GM21367 (cell line): ENCODE measurements at regions not wholly inside any gene's neighbourhood (a gene's known extent, or its start where the extent isn't known, plus 50 kb on each side); places are given as distances from the start of the nearest gene placed in this dataset.

Experiments used
- ATAC-seq: cut with Tn5 transposase; IDR thresholded peaks from one replicate; pipeline ENCODE4 v1.9.1; 2021; ENCODE audit not compliant: unreplicated experiment

- ATAC-seq = no peak
These were observed 362.0 kb downstream of the SOX11 start for GRCh38 chr2:6054161-6054671.

- ATAC-seq = no peak
These were observed 368.9 kb downstream of the SOX11 start for GRCh38 chr2:6060992-6061663.

- ATAC-seq = no peak
These were observed 372.6 kb downstream of the SOX11 start for GRCh38 chr2:6064757-6065156.

- ATAC-seq = no peak
These were observed 373.5 kb downstream of the SOX11 start for GRCh38 chr2:6065703-6066102.

- no peak for ATAC-seq
These were observed 374.9 kb downstream of the SOX11 start for GRCh38 chr2:6067089-6067488.

DNA sequence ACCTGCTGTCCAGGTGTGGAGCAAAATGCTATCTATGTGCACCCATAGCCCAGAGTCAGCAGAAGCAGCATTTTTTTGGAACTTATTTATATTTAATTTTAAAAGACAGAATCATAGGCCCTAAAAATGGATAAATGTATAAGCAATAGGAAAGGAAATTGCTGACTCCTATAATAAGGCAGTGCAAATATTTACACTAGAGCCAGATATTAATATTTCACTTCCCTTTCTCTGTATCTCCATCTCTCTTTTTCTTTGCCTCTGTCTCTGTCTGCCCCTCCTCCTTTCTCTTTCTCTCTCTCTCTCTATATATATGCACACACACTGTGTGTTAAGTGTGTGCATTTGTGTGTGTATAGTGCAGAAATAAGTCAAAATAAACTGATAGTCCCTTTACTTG lies 375.6 kb downstream of the SOX11 start:
- ATAC-seq = no peak

DNA sequence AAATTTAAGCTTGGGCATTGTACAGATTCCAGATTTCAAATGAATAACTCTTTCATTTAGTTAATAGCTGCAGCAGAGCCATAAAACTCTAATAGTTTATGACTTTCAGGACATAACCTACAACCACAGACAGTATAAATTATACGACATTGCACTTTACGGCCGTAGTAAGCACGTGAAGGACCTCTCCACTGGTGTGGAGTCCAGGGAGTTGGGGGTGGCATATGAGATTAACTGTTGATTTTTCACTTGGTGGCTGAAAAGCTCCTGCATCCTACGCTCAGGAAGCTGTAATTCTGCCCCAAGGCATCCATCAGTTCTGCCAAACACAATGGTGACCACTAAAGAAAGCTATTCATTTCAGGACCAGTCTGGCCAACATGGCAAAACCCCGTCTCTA lies 376.2 kb downstream of the SOX11 start:
- ATAC-seq = no peak

DNA sequence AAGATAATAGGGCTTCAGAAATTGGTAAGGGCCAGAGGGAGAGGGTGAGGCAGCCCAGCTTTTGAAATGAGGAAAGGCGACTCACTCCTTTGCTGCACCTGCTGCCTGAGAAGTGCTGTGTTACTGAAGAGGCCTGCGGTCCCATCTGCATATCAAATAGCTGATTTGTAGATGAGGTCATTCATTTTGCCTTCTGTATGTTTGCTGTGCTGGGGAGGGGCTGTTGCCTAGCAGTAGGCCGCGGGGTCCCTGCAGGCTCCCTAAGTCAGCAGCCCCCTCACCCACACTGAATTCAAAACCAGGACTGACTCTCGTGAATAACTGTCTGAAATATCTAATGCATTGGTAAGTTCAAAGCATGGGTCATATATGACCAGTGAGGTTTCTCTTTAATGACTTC lies 377.2 kb downstream of the SOX11 start:
- ATAC-seq = no peak

- no peak for ATAC-seq
These were observed 379.3 kb downstream of the SOX11 start for GRCh38 chr2:6071519-6071918.

GRCh38 chr2:6072276-6072675 lies 380.1 kb downstream of the SOX11 start:
- ATAC-seq = no peak

DNA sequence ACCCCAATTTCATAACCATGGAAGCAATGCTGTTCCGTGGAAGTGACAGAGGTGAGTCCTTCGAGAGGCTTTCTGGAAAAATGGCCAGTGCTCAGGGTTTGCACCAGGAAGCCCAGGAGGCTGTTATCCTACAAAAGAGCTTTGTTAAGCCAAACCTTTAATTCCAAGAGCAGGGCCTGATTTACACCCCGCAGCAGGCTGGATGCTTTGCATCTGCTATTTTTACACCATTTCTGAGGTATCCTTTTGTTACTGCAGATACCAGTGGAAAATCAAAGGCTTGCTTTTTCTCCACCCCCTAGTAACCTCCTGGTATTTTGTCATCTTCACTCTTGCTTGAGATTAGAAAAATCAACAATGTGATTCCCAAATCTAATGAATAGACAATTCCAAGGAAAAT lies 380.6 kb downstream of the SOX11 start:
- ATAC-seq = no peak

DNA sequence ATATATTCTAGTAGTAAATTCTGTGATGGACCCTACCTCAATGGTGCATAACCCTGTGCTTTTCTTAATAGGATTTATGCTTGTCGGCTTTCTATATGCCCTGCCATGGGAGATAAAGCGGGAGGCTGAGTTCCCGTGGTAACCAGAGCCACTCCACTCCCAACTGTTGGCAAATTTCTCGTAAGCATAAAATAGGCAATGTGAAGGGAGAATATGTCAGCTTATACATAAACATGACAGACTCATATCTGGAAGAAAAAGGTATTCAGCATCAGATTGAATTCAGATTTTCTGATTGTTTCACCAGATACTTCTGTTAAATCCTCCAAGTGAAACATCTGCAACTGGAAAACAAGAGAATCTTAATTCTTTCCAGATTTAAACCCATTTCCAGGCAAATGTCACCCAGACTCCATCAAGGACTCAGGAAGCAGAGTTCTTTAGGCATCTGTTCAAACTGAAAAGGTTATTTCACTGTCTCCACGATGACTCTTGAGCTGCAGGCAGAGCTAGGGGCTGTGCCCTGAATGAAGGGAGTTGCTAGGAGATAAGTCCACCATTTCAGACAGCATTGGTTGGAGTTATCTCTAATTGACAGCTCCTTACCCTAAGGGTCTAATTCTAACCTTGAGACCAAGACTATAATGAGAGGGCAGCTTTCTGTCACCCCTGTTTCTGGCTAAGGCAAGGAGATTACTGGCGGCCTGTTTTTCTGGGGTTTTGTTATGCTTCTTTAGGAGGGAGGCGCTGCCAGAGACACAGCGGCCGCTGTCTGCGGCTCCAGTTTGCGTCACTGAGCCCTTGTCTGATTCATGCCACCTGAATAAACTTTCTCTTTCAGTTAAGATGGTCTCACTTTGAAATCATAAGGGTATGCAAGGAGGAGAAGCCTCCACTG lies 381.3 kb downstream of the SOX11 start:
- no peak for ATAC-seq

DNA sequence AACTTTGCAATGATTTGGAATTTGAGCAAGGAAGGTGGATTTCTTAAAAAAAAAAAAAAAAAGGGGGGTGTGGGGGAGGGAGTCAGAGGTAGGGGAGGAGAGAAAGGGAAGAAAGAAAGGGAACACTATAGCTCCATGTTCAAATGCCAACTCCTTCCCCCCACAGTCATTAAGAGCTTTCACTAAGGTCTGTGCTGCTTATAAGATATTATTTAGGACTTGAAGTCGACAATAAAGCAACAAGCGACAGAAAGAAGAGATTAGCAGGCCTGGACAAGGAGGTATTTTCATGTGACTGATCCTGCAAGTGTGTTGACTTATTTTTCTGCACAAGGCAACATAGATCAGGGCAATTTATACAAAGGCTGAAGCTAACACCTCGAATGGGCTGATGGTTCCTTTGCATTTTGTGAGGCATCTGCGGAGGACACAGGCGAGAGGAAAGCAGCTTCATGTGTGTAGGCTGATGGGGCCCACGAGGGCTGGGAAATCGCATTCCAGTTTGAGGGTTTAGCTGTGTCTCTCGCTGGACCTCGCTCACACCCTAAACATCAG lies 382.0 kb downstream of the SOX11 start:
- ATAC-seq = no peak

DNA sequence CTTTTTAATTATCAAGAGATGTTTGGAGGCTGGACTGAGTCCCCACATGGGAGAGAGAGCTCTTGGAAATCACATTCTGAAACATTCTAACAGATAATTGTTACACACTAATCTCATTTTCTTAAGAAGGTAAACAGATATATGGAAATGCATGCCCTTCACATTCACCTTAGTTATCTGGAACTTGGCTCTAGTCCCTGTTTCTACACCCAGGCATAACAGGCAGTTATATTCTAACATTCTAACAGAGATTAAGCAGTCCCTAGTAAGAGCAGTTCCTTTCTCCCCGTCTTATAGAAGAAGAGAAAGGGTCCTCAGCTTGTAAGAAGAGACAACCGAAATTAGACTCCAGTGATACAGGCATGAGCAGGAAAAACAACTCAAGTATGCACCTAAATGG lies 385.4 kb downstream of the SOX11 start:
- no peak for ATAC-seq

DNA sequence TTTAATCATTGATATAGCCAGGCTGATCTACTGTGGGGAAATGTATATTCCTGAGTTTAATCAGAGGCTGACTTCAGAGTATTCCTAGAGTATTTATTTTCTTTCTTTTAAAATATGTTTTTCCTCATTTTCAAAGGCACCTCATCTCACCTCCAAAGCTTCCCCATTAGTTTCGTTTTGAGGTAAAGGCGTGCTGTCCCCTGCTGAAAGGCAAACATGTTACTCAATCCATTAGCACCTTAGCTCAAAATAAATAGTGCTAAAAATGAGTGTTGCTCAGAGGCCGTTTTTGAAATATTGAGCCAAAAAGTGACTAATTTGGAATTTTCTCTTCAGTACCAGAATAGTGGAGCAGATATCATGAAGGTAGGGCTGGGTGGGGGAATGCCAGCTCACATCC lies 386.2 kb downstream of the SOX11 start:
- no peak for ATAC-seq

DNA sequence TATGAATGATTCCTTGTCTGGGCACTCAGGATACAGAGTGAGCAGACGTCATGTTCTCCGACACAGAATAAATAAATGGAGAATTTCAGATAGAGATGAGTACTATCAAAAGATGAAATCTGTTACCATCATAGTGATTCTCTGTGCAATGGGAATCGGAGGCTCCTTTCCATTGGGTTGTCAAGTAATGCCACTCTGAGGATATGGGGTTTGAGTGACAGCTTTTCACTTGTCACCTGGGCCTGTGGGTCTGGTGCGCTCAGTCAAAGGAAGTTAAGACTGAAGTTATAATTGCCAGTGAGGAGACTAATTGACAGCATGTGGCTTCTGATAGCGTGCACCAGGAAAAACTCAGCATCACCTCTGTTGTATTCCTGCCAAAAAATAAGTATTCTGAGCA lies 387.2 kb downstream of the SOX11 start:
- ATAC-seq = no peak

DNA sequence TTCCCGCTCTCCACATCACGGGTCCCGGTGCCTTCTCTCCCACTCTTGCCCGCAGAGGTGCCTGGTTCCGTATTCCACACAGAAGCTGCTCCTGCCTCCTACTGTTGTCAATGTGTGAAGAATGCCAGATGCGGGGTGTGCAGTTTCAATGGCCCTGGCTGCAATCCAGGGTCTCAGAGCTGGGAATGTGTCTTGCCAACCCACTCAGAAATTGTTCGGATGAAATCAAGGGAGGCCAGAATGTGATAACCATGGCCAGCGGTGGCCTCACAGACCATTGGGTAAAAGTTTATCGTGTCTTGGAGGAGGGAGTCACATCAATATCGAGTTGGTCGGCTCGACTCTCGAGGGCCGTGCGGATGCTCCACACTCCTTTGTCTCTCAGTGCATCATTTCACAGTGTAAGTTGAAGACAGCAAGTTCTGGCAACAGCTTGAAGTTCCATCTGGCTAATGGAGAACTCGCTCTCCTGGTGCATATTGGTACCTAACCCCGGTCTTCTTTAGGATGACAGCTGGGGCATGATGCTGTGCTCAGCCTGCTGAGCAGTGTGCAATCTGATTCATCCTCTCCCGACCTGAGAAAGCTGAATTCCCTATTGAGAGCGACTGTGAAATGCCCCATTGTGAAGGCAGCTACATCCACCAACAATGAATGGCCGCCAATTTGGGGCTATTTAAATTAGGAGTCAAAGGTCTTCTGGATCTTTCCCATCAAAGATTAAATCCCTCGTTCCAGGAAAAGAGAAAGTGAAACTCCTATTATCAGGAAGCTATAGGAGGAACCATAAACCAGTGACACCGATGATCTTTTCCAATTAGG lies 389.0 kb downstream of the SOX11 start:
- no peak for ATAC-seq

- ATAC-seq = no peak
These were observed 389.9 kb downstream of the SOX11 start for GRCh38 chr2:6081955-6082624.

- ATAC-seq = no peak
These were observed 390.4 kb downstream of the SOX11 start for GRCh38 chr2:6082625-6083018.

GRCh38 chr2:6083136-6083535 lies 391.0 kb downstream of the SOX11 start:
- no peak for ATAC-seq

DNA sequence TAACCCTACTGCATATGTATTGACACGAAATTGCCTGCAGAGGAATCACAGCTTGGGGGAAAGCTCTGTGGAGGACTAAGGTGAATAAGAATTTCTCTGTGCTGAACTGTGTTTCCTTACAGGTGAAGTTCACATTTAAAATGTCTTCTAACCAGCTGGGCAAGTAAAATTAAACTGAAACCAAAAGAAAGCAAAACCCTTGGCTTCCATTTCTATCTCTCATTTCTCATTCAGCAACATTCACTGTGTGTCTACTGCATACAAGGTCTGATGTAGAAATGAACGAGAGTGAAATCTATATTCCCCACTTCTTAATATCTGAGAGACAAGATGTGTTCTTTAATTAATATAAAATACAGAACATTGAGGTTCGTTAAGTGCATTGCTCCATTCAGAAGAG lies 397.3 kb downstream of the SOX11 start:
- ATAC-seq = no peak
